A549 (cell line): ENCODE measurements at regions not wholly inside any gene's neighbourhood (a gene's known extent, or its start where the extent isn't known, plus 50 kb on each side); places are given as distances from the start of the nearest gene placed in this dataset.

Experiments used
- CTCF ChIP-seq: fragments of >200 bp; sonication (Bioruptor Twin); formaldehyde crosslinking; IDR thresholded peaks from 3 replicates; pipeline ENCODE4 v1.5.1; 2016
- EP300 ChIP-seq, 2 experiments: fragments of >200 bp; sonication (Bioruptor Twin); formaldehyde crosslinking; IDR thresholded peaks; 2 replicates in 1 of 2; 3 replicates in 1 of 2; pipeline ENCODE4 v1.6.1; 2016 to 2017
- RFX5 ChIP-seq: fragments of 450-650 bp; IDR thresholded peaks from 2 replicates; pipeline ENCODE4 v1.7.1; 2014; ENCODE audit warnings: antibody characterized with exemption, mild to moderate bottlenecking, moderate library complexity

- TF ChIP-seq EP300 (IDR thresholded peaks at IDR 0.05): no peak
- TF ChIP-seq CTCF: no peak
- TF ChIP-seq RFX5: no peak
Observed at GRCh38 chr17:77570565-77570898, 388.0 kb upstream of the TNRC6C start.
